CD4-positive, CD25-positive, alpha-beta regulatory T cell (primary cell): ENCODE measurements at regions not wholly inside any gene's neighbourhood (a gene's known extent, or its start where the extent isn't known, plus 50 kb on each side); places are given as distances from the start of the nearest gene placed in this dataset.

Source experiments
- ATAC-seq, 2 donors: fragments of 150-1000 bp; cut with Tn5 transposase; one replicate each; pipeline ENCODE4 v1.10.0; 2021; ENCODE audit warnings: low read depth in 2 of 2, moderate number of reproducible peaks in 2 of 2, moderate library complexity in 1 of 2
- DNase-seq, 3 donors: peaks; one replicate each; pipeline versions ENCODE4 v3.0.0 to v3.0.0-alpha.2; 2012 to 2022; ENCODE audit warnings: mixed read lengths in 1 of 3
- H3K27ac ChIP-seq: one replicate; pipeline ENCODE4 v1.7.0; 2013; ENCODE audit warnings: mild to moderate bottlenecking, low read length; ENCODE audit not compliant: insufficient read depth, poor library complexity, severe bottlenecking
- H3K27me3 ChIP-seq: one replicate; pipeline ENCODE4 v1.7.0; 2013; ENCODE audit warnings: low read length; ENCODE audit not compliant: control insufficient read depth, insufficient read depth
- H3K36me3 ChIP-seq: one replicate; pipeline ENCODE4 v1.7.0; 2013; ENCODE audit warnings: mild to moderate bottlenecking, low read length, moderate library complexity; ENCODE audit not compliant: control insufficient read depth, insufficient read depth
- H3K4me1 ChIP-seq: 2 replicates; pipeline ENCODE4 v1.7.0; 2013; ENCODE audit warnings: mild to moderate bottlenecking, low read length; ENCODE audit not compliant: insufficient read depth, control insufficient read depth, poor library complexity, severe bottlenecking
- H3K4me3 ChIP-seq: one replicate; pipeline ENCODE4 v1.7.0; 2013; ENCODE audit warnings: low read depth, mild to moderate bottlenecking, low read length, moderate library complexity
- H3K9me3 ChIP-seq, 2 experiments: 1 replicate in 1 of 2; 2 replicates in 1 of 2; pipeline ENCODE4 v1.7.0; 2013; ENCODE audit warnings: low read length in 2 of 2, mild to moderate bottlenecking in 1 of 2, moderate library complexity in 1 of 2; ENCODE audit not compliant: control insufficient read depth in 2 of 2
- H3K27ac Mint-ChIP-seq, 3 donors: one replicate each; pipeline ENCODE4 v1.8.0; 2020 to 2022; ENCODE audit warnings: mild to moderate bottlenecking in 3 of 3, mixed read lengths in 3 of 3, moderate library complexity in 2 of 3
- H3K27me3 Mint-ChIP-seq: one replicate; pipeline ENCODE4 v1.8.0; 2022; ENCODE audit warnings: mild to moderate bottlenecking, mixed read lengths
- H3K36me3 Mint-ChIP-seq: one replicate; pipeline ENCODE4 v1.8.0; 2020; ENCODE audit warnings: mixed read lengths
- H3K4me1 Mint-ChIP-seq, 4 donors: one replicate each; pipeline ENCODE4 v1.8.0; 2020 to 2022; ENCODE audit warnings: mixed read lengths in 4 of 4, mild to moderate bottlenecking in 1 of 4
- H3K4me3 Mint-ChIP-seq, 4 donors: one replicate each; pipeline ENCODE4 v1.8.0; 2020 to 2022; ENCODE audit warnings: mild to moderate bottlenecking in 4 of 4, mixed read lengths in 4 of 4, moderate library complexity in 3 of 4
- H3K9me3 Mint-ChIP-seq, 7 donors: one replicate each; pipeline ENCODE4 v1.8.0; 2020 to 2022; ENCODE audit warnings: mixed read lengths in 7 of 7, mild to moderate bottlenecking in 3 of 7, moderate library complexity in 2 of 7

- Mint-ChIP-seq H3K4me3 (no peak overlapping the region), H3K36me3 (peaks cover under 1% of the 10 kb centered on the region), H3K9me3 (peaks cover 0 to 3% (median 0%) of the 10 kb centered on the region in 7 donors), H3K27me3 (peaks cover 4% of the 10 kb centered on the region), H3K27ac (peak overlapping the region in 2 of 3 donors; percentile 0 to 3), H3K4me1 (no peaks in the 10 kb centered on the region)
- H3K4me1 ChIP-seq = no peaks in the 10 kb centered on the region
- no peak overlapping the region for H3K4me3 ChIP-seq
- DNase-seq (no peak), ATAC-seq (no peak)
- H3K36me3 ChIP-seq = no peaks in the 10 kb centered on the region
- H3K27me3 ChIP-seq = no peaks in the 10 kb centered on the region
- H3K27ac ChIP-seq = no peak overlapping the region
- no peaks in the 10 kb centered on the region for H3K9me3 ChIP-seq
These were observed 500.1 kb upstream of the CFAP20DC start for GRCh38 chr3:59549962-59550361.

GRCh38 chr3:59547874-59548273 is 498.0 kb upstream of the CFAP20DC start:
- Histone ChIP-seq H3K4me1 (peaks cover 1% of the 10 kb centered on the region), H3K4me3 (no peak overlapping the region), H3K36me3 (no peaks in the 10 kb centered on the region), H3K9me3 (no peaks in the 10 kb centered on the region), H3K27me3 (no peaks in the 10 kb centered on the region), H3K27ac (no peak overlapping the region)
- no peaks in the 10 kb centered on the region for H3K36me3 Mint-ChIP-seq
- peak overlapping the region in 1 of 3 donors; percentile 50 for H3K27ac Mint-ChIP-seq
- H3K9me3 Mint-ChIP-seq = peaks cover 0 to 3% (median 0%) of the 10 kb centered on the region in 7 donors
- H3K27me3 Mint-ChIP-seq = no peaks in the 10 kb centered on the region
- peaks cover 0 to under 1% (median under 1%) of the 10 kb centered on the region in 4 donors for H3K4me1 Mint-ChIP-seq
- H3K4me3 Mint-ChIP-seq = no peak overlapping the region
- DNase-seq (no peak), ATAC-seq (no peak)

- H3K4me3 ChIP-seq = no peak overlapping the region
- no peak overlapping the region for H3K4me3 Mint-ChIP-seq
- H3K36me3 ChIP-seq = no peaks in the 10 kb centered on the region
- peaks cover 0 to 10% (median 6%) of the 10 kb centered on the region in 4 donors for H3K4me1 Mint-ChIP-seq
- H3K27ac Mint-ChIP-seq = no peak overlapping the region
- DNase-seq = no peak
- H3K27me3 ChIP-seq = no peaks in the 10 kb centered on the region
- peaks cover 0 to 3% (median 0%) of the 10 kb centered on the region in 7 donors for H3K9me3 Mint-ChIP-seq
- H3K9me3 ChIP-seq = no peaks in the 10 kb centered on the region
- H3K27me3 Mint-ChIP-seq = no peaks in the 10 kb centered on the region
- no peak overlapping the region for H3K27ac ChIP-seq
- peaks cover 10% of the 10 kb centered on the region for H3K4me1 ChIP-seq
- ATAC-seq = no peak
- no peaks in the 10 kb centered on the region for H3K36me3 Mint-ChIP-seq
These were observed 496.7 kb upstream of the CFAP20DC start for GRCh38 chr3:59546522-59546921.

- Histone ChIP-seq H3K4me1 (peaks cover 14% of the 10 kb centered on the region), H3K4me3 (no peak overlapping the region), H3K36me3 (no peaks in the 10 kb centered on the region), H3K27me3 (no peaks in the 10 kb centered on the region), H3K27ac (no peak overlapping the region), H3K9me3 (no peaks in the 10 kb centered on the region)
- Mint-ChIP-seq H3K27me3 (no peaks in the 10 kb centered on the region), H3K4me3 (no peak overlapping the region), H3K9me3 (peaks cover 0 to 3% (median 0%) of the 10 kb centered on the region in 7 donors), H3K27ac (no peak overlapping the region), H3K4me1 (peaks cover 0 to 19% (median 6%) of the 10 kb centered on the region in 4 donors), H3K36me3 (no peaks in the 10 kb centered on the region)
- no peak for ATAC-seq
- DNase-seq = no peak
These were observed 495.5 kb upstream of the CFAP20DC start for GRCh38 chr3:59545374-59545773.

- DNase-seq = peak in 1 of 3 donors; percentile 20
These were observed 492.5 kb upstream of the CFAP20DC start for GRCh38 chr3:59542276-59542675.

GRCh38 chr3:59540696-59541095 is 490.9 kb upstream of the CFAP20DC start:
- no peak overlapping the region for H3K4me3 Mint-ChIP-seq
- no peak for ATAC-seq
- Histone ChIP-seq H3K9me3 (no peaks in the 10 kb centered on the region), H3K4me1 (peaks cover 15% of the 10 kb centered on the region), H3K27ac (no peak overlapping the region), H3K4me3 (peak overlapping the region; percentile 23), H3K27me3 (no peaks in the 10 kb centered on the region), H3K36me3 (no peaks in the 10 kb centered on the region)
- DNase-seq = peak in 2 of 3 donors; percentile 6 to 10
- H3K9me3 Mint-ChIP-seq = peaks cover 0 to 3% (median 0%) of the 10 kb centered on the region in 7 donors
- H3K4me1 Mint-ChIP-seq = peaks cover 0 to 25% (median 6%) of the 10 kb centered on the region in 4 donors
- H3K27me3 Mint-ChIP-seq = no peaks in the 10 kb centered on the region
- no peaks in the 10 kb centered on the region for H3K36me3 Mint-ChIP-seq
- peak overlapping the region in 1 of 3 donors; percentile 85 for H3K27ac Mint-ChIP-seq

More at GRCh38 chr3:59542276-59542675, 492.5 kb upstream of the CFAP20DC start:
- Mint-ChIP-seq H3K9me3 (peaks cover 0 to 3% (median 0%) of the 10 kb centered on the region in 7 donors), H3K27me3 (no peaks in the 10 kb centered on the region), H3K4me3 (peak overlapping the region in 1 of 4 donors; percentile 32), H3K4me1 (peaks cover 0 to 25% (median 6%) of the 10 kb centered on the region in 4 donors), H3K27ac (peak overlapping the region in 2 of 3 donors; percentile 44 to 56), H3K36me3 (no peaks in the 10 kb centered on the region)
- no peak for ATAC-seq
- H3K4me3 ChIP-seq = no peak overlapping the region
- no peaks in the 10 kb centered on the region for H3K27me3 ChIP-seq
- no peak overlapping the region for H3K27ac ChIP-seq
- H3K36me3 ChIP-seq = no peaks in the 10 kb centered on the region
- no peaks in the 10 kb centered on the region for H3K9me3 ChIP-seq
- H3K4me1 ChIP-seq = peaks cover 15% of the 10 kb centered on the region

- H3K4me1 ChIP-seq = peaks cover 15% of the 10 kb centered on the region
- DNase-seq (no peak), ATAC-seq (no peak)
- no peak overlapping the region for H3K27ac ChIP-seq
- Mint-ChIP-seq H3K36me3 (no peaks in the 10 kb centered on the region), H3K9me3 (peaks cover 0 to 3% (median 0%) of the 10 kb centered on the region in 7 donors), H3K4me3 (no peak overlapping the region), H3K27me3 (no peaks in the 10 kb centered on the region), H3K4me1 (peaks cover 0 to 25% (median 6%) of the 10 kb centered on the region in 4 donors), H3K27ac (peak overlapping the region in 2 of 3 donors; percentile 72 to 85)
- no peaks in the 10 kb centered on the region for H3K27me3 ChIP-seq
- no peaks in the 10 kb centered on the region for H3K36me3 ChIP-seq
- H3K9me3 ChIP-seq = no peaks in the 10 kb centered on the region
- H3K4me3 ChIP-seq = no peak overlapping the region
These were observed 490.4 kb upstream of the CFAP20DC start for GRCh38 chr3:59540241-59540640.

GRCh38 chr3:59538753-59539432 is 489.1 kb upstream of the CFAP20DC start:
- no peaks in the 10 kb centered on the region for H3K36me3 Mint-ChIP-seq
- no peak for DNase-seq
- H3K4me3 Mint-ChIP-seq = no peak overlapping the region
- Histone ChIP-seq H3K9me3 (no peaks in the 10 kb centered on the region), H3K4me3 (no peak overlapping the region), H3K27ac (no peak overlapping the region), H3K4me1 (peaks cover 15% of the 10 kb centered on the region), H3K27me3 (no peaks in the 10 kb centered on the region), H3K36me3 (no peaks in the 10 kb centered on the region)
- peak overlapping the region; percentile 16 to 49 (median 40) for H3K27ac Mint-ChIP-seq
- H3K9me3 Mint-ChIP-seq = no peaks in the 10 kb centered on the region
- ATAC-seq = no peak
- no peaks in the 10 kb centered on the region for H3K27me3 Mint-ChIP-seq
- H3K4me1 Mint-ChIP-seq = peaks cover 0 to 25% (median 6%) of the 10 kb centered on the region in 4 donors
